Inferior parietal cortex (tissue), 1 donor: ENCODE measurements at regions not wholly inside any gene's neighbourhood (a gene's known extent, or its start where the extent isn't known, plus 50 kb on each side); places are given as distances from the start of the nearest gene placed in this dataset.

Experiments used
- DNase-seq: peaks from one replicate; pipeline ENCODE4 v3.0.0-alpha.2; 2016; ENCODE audit errors: extremely low spot score

DNA sequence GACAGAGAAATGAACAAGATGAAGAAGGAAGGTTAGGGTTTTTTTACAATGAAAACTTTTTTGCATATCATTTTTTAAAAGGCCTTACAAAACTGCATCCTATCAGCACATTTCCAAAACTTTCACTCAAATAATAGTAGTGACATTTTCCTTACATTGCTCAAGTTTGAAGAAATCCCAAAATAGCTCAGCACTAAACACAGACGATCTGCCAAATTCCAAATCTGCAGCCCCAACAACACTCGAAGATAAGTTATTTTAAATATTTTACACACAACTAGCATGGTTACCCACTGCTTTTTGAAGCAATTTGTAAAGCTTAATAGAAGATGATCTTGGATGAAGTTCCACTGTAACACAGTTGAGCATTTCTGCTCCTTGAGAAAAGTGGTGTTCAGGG is 535.6 kb upstream of the ALCAM start:
- no peak for DNase-seq

DNA sequence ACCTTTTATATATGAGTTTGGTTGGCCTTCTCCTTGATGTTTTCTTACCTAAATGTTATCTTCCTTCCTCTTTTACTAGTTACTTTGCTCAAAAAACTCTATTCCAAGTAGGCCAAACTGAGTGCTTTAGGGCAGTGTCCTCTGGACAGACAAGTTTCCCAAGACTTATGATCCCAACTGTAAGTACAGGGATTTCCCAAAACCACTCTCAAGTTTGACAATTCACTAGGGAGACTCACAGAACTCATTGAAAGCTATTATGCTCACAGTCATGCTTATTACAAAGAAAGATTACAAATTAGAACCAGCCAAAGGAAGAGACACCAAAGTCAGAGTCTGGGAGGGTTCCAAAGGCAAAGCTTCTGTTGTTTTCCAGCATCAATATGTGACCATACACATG is 534.2 kb upstream of the ALCAM start:
- no peak for DNase-seq

DNA sequence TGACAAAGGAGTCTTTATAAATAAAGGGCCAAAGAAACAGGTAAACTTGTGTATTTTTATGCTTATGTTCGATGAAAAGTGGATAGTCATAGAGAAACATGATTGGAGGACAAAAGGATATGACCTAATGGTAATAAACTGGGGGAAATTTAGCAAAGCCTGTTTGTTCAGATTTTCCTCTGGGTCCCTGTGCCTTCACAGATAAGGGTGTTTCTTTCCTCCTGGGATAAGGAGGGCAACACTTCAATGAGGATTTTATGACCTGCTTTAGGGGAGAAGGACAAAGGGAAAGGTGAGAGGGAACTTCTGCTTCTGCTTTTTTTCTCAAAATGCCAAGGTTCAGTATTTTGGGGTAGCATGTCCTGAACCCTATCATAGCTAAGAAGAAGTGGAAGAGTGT is 531.3 kb upstream of the ALCAM start:
- DNase-seq = no peak

DNA sequence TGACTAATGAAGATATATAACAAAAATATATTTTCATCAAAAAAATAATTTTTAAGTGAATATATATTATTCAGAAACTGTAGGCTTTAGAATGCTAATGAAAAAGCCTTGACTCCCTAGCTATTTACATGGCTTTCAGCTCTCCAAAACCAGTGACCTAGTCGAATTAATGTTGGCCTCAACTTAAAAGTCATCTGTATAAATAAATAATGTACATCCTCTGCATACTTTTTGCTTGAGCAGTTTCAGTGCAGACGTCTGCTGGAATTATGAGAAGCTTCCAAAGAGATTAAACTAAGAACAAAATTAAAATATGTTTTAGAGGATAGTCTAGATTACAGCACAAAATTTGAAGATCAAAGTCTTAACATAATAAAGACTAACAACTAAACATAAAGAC is 520.4 kb upstream of the ALCAM start:
- DNase-seq = no peak

DNA sequence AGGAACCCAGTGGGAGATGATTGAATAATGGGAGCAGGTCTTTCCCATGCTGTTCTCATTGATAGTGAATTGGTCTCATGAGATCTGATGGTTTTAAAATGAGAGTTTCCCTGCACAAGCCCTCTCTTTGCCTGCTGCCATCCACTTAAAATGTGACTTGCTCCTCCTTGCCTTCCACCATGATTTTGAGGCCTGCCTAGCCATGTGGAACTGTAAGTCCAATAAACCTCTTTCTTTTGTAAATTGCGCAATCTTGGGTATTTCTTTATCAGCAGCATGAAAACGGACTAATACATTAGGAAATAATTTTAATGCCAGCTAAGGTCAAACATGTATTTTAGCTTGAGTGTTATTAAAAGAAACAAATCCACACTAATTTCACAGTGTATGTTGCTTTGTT is 517.6 kb upstream of the ALCAM start:
- no peak for DNase-seq

DNA sequence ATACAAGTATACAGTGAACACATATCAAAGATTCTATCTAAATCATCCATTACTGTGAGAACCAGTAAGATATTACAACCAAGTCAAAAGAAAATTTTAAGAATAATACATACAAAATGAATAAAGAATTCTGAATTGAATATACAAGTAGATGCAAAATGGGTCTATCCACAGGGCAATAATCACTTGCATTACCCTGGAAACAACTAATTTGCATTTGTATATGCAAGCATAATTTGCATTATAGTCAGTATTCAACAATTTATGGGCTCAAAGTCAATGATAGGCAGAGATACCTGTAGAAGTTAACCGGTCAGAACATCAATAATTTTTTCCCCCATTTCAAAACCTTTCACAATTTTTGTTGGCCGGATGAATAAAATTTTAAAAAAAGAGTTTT is 512.2 kb upstream of the ALCAM start:
- no peak for DNase-seq

DNA sequence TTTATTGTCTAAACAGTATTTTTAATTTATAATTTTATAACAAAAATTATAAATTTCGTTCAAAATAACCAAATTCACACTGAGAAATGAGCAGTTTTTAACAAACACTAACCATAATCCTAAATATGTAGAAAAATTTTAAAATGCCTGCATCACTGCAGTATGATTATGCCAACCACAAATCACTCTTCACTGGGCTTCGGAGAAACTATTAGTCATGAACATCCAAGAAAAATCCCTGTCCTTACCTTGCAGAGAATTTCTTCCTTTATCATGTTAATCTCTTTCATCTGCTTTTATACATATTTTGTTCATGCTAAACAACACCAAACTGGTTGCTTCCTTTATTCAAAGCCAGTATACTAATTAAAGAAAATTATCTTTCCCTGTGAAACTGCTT is 511.0 kb upstream of the ALCAM start:
- DNase-seq = no peak

DNA sequence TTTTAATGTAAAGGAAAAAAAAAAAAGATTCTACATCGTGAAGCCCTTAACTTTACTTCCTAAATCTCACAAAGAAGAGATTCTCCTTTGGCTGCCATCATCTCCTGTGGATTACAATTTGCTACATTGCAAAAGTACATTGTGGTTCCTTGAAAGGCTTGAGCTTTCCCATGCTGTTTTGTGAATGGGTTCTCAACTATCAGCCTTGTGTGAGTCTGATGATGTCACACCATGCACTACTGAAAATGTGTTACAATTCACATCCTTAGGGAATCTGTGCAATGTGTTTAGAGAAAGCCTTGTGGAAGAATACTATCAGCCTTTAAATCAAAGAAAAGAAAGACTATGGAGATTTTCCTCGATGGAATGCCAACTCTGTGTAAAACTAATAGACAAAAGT is 510.0 kb upstream of the ALCAM start:
- DNase-seq = no peak

DNA sequence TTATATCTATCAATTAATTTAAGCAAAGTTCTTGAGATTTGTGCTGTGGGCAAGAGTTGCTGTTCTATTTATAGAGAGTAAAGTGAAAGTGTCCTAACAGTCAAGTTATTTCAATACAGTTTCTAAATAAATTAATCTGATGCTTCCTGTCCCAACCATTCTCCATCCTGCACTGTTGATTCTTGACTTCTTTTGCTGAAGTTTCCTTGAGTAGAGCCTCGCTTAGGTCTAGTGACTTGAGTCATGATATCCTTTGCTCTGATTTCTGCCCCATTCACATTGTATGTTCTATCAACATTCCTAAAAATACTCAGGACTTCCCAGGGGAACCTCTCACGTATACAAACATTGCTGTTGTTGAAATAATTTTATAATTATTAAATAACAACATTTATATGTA is 498.4 kb upstream of the ALCAM start:
- DNase-seq = no peak

DNA sequence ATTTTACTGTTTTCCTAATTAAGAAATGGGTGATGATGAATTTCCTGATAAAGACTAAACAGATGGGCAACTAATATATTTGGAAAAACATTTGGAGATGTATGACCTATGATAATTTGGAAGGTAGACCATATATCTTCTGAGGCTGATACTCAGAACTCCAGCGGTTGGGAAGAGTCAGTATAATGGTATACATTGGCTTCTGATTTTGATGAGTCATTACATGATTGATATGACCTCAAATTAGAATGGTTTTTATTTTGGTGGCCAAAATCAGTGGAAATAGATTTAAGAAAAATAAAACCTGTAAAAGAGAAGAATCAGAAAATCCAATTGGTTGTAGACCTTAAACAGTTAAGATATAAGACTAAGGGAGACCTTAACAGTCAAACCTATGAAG is 496.4 kb upstream of the ALCAM start:
- no peak for DNase-seq

DNA sequence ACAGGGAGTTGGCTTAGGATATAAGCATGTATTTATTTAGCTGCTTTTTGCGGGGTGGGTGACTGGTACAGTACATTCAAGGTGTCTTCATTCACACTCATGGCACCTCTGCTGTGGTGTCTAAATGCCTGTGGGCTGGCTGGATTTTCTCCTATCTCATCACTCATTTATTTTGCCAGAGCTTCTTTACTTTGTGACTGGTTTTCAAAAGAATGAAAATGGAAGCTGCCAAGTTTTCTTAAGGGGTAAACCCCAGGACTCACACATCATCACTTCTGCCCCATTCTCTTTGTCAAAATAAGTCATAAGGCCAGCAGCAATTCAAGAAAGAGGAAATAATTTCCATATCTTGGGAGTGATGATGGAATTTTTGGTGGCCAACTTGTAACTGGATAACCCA is 493.4 kb upstream of the ALCAM start:
- DNase-seq = no peak

DNA sequence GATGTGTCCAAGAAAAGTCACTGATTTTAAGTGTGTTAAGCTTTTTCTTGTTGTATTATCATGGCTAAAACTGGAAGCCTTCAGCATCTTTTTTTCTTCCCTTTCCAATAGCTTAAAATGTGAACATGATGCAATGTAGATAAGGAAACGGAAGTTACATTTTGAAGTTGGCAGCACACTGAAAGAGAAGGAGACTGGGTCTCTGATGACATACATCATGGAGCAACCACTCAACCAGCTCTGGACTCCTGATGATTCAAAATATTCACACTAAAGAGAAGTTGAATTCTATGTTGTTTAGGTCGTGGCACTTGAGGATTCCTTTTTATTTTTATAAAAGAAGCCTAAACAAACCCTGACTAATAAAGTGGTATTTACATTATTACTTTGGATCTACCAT is 488.3 kb upstream of the ALCAM start:
- DNase-seq = no peak

DNA sequence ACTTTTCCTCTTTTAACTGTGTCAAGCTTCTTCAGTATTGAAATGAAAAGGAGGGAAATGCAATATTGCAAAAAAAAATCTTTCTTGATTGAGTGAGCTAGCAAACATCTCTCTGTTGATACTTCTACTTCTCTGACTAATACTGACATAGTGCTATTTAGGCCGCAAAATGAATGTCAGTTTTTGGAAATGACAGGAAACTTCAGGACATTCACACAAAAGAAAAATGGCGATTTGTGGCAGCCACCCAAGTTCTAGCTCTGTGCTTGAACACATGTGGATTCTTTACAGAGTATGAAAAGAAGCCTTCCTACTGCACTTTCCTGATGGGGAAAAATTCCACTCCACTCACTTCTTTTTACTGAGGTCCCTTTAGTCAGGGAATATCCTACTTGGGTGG is 486.8 kb upstream of the ALCAM start:
- DNase-seq = no peak

DNA sequence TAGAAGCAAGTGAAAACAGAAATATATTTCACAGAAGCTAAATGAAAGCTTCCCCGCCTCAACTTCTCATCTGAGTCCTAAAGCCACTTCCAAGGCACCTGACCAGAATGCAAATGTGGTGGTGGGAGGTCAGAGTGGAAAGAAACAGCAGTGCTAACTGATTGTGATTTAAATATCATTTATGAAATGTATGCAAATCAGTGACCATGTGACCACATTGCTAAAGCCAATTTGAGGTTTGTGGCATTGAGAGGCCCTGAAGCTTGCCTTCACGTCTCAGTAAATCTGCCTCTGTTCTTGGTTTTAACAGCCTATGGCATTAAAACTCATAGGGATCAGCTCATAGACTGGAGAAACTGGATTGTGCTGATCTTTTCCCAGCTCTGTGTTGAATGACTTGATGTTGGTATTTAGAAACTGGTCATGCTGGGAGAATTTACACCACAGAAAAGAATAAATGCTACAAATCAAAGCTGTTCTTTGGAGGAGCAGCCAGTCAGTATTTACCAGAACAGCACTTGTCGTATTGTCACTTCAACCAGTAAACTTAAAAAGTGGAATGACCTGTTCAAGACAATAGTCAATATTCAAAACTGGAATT is 481.4 kb upstream of the ALCAM start:
- no peak for DNase-seq

DNA sequence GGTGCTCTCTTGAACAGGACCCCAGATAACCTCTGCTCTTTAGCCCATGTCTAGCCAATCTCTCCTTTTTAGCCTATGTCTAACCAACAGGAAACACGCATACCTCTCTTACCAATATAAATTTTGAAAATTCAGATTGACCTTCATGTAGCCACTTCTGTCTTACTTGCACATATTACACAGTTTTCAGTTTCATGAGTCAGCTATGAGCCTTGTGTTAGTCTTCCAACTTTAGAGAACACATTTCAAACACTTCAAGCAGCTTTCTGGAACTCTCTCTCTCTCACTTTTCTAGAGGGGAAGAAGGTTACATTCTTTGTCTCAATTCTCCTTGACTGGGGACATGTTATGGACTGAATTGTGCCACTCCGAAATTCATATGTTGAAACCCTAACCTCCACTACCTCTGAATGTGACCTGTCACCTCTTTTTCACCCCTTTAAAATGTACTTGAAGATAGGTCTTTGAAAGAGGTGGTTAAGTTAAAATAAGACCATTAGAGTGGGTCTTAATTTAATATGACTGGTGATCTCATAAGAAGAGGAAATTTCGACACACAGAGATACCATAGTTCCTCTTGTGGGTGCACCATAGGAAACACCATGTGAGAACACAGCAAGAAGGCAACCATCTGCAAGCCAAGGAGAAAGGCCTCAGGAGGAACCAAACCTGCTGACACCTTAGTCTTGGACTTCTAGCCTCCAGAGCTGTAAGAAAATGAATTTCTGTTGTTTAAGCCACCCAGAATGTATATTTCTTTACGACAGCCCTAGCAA is 480.3 kb upstream of the ALCAM start:
- DNase-seq = no peak

DNA sequence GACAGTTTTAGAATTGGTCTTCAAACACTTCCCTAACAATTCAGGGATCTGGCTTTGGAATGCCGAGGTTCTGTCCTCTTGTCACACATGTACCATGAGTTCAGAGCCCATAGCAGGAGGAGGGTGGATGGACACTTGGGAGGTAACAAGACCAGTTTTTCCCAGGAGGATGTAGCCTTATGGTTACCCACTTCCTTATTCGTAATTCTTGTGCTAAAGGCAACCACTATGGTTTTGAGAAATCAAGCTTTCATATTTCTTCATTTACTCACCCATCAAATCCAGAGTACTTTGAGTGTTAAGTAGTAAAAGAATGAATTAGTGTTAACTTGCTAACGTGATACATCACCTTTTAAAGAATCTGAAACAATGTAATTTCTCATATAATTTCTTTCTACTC is 479.6 kb upstream of the ALCAM start:
- DNase-seq = no peak

DNA sequence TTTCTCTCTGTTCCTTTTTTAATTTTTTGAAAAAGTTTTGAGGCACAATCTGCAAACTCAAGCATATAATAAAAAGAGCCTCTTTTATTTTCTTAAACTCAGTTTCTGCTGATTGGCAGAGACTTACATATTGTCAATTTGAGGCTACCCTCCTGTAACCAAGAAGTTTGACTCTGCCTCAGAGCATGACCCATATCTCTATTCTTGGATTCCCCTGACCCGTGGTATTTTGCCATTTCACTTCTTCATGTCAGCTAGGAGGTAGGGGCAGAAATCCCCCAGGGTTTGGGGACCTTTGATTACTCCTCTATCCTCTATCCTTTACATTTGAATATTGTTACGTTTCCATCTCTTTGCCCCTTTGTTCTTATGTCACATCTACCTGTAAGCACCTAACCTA is 479.1 kb upstream of the ALCAM start:
- DNase-seq = no peak

DNA sequence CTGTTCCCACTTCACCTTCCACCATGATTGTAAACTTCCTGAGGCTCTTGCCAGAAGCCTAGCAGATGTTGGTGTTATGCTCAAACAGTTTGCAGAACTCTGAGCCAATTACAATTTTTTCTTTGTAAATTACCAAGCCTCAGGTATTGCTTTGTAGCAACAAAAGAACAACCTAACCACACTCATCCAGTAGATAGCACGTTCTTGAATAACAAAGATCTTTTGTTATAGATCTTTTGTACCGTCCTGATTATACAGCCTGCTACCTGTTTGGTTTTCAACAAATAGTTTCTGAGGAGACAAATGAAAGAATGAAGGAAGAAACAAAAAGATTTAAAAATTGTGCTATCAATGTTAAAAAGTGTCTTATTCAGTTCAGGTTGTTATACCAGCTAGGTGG is 474.7 kb upstream of the ALCAM start:
- DNase-seq = no peak

DNA sequence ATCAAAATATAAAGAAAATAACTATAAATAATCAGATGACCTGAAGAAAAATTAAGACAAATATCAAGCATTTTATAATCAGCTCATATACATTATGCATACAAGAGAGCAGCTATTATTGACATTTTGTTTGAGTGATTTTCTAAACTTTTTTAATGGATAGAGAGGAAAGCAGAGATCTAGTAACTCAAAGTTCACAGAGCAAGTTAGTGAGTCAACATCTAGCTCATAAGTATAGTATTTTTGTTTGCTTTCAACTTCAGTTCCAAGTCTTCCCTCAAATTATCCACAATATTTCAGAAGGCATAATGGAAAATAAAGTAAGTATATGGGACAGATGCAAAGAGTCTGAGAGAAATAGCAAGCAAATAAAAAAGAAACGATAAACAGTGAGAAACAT is 470.1 kb upstream of the ALCAM start:
- no peak for DNase-seq

DNA sequence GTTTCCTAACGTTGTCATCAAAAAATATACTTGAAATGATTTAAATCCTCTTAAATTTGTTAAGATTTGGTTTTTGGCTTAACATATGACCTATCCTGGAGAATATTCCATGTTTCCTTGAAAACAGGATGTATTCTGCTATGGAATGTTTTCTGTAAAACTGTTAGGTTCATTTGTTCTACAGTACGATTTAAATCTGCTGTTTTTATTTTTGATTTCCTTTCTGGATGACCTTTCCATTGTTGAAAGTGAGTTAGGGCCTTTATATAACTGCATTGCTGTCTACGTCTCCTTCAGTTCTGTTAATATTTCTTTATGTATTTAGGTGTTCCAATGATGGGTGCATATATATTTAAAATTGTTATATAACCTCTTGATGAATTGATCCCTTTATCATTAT is 465.3 kb upstream of the ALCAM start:
- no peak for DNase-seq

DNA sequence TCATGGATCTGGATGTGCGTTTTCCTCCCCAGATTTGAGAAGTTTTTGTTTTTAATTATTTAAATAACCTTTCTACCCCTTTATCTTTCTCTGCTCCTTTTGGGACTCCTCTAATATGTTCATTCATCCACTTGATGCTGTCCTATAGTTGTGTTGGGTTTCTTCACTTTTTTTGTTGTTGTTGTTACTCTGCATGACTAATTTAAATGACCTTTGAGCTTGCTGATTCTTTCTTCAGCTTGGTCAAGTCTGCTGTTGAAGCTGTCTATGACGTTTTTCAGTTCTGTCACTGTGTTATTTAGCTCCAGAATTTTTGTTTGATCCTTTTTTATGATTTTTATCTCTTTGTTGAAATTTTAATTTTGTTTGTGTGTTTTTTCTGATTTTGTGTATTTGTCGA is 463.6 kb upstream of the ALCAM start:
- no peak for DNase-seq

DNA sequence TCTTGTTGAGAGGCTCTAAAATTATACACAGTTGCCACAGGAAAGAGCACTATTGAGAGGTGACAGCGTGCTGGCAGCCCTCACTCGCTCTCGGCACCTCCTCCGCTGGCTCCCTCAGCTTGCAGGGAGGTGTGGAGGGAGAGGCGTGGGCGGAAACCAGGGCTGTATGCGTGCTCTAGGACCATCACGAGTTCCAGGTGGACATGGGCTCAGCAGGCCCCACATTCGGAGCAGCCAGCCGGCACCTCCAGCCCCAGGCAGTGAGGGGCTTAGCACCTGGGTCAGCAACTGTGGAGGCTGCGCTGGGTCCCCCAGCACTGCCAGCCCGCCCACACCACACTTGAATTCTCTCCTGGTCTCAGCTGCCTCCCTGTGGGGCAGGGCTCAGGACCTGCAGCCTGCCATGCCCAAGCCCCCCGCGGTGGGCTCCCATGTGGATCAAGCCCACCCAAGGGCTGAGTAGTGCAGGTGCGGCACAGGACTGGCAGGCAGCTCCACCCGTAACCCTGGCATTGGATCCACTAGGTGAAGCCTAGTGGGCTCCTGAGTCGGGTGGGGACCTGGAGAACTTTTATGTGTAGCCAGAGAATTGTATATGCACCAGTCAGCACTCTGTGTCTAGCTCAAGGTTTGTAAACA is 460.6 kb upstream of the ALCAM start:
- no peak for DNase-seq

DNA sequence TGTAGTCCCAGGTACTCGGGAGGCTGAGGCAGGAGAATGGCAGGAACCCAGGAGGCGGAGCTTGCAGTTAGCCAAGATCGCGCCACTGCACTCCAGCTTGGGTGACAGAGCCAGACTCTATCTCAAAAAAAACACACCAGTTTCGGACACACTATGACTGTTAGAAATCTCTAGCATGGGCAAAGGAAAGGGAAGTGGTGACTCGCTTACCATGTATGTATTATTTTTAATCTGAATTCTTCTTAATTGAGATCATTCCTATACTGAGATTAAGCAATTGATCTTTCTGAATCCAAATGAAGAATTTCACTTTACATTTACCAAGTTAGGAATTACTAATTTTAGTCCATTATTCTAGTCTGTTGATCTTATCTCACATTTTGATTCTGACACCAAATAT is 459.2 kb upstream of the ALCAM start:
- no peak for DNase-seq

DNA sequence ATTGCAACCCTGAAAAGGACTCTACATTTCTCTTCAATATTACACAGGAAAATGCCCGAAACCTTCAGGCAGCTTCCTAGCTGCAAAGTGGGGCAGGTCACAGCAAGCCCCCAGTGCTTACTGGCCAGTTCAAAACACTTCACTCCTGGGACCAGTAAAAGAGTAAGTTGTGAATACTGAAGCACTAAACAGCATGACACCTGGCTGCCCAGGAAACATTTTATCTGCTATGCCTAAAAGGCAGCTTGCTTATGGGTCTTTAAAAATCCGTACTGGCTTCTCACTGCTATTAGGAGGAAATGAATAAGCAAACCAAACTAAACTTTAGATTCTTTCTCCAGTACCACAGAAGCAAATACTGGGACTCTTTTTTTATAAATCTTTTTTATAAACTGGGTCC is 457.9 kb upstream of the ALCAM start:
- no peak for DNase-seq
